Spleen (tissue), 11 donors: ENCODE measurements at regions not wholly inside any gene's neighbourhood (a gene's known extent, or its start where the extent isn't known, plus 50 kb on each side); places are given as distances from the start of the nearest gene placed in this dataset.

Experiments
- DNase-seq: peaks from one replicate; pipeline ENCODE4 v3.0.0-alpha.2; 2020
- H3K27ac ChIP-seq, 8 donors: fragments of 200-600 bp; sonication (generic) in 7 of 8; 1 replicate in 4 of 8; 2 replicates in 4 of 8; pipeline versions ENCODE4 v1.5.0 to v1.8.0; 2016 to 2021; ENCODE audit warnings: inconsistent platforms in 4 of 8, mild to moderate bottlenecking in 4 of 8, moderate library complexity in 1 of 8
- H3K27me3 ChIP-seq, 7 donors: fragments of 200-600 bp; sonication (generic) in 6 of 7; replicated peaks in 1 of 7; 1 replicate in 4 of 7; 2 replicates in 3 of 7; pipeline versions ENCODE4 v1.5.0 to v1.8.0; 2016 to 2021; ENCODE audit warnings: inconsistent platforms in 3 of 7, mild to moderate bottlenecking in 1 of 7
- H3K36me3 ChIP-seq, 6 donors: fragments of 200-600 bp; sonication (generic) in 5 of 6; 1 replicate in 4 of 6; 2 replicates in 2 of 6; pipeline versions ENCODE4 v1.5.0 to v1.8.0; 2016 to 2021; ENCODE audit warnings: inconsistent platforms in 2 of 6
- H3K4me1 ChIP-seq, 6 donors: fragments of 200-600 bp; sonication (generic) in 5 of 6; 1 replicate in 3 of 6; 2 replicates in 3 of 6; pipeline versions ENCODE4 v1.5.0 to v1.8.0; 2016 to 2021; ENCODE audit warnings: inconsistent platforms in 3 of 6
- H3K4me3 ChIP-seq, 8 donors: fragments of 200-600 bp; sonication (generic) in 7 of 8; 1 replicate in 4 of 8; 2 replicates in 4 of 8; pipeline versions ENCODE4 v1.5.0 to v1.8.0; 2016 to 2021; ENCODE audit warnings: inconsistent platforms in 4 of 8, mild to moderate bottlenecking in 4 of 8, moderate library complexity in 2 of 8
- H3K9me3 ChIP-seq, 8 donors: fragments of 200-600 bp; sonication (generic) in 7 of 8; 1 replicate in 4 of 8; 2 replicates in 4 of 8; pipeline versions ENCODE4 v1.5.0 to v1.8.0; 2016 to 2021; ENCODE audit warnings: inconsistent platforms in 4 of 8
- CTCF ChIP-seq, 11 experiments: fragments of 200-600 bp in 7 of 11; fragments of 450-650 bp in 4 of 11; sonication (generic) in 4 of 11; IDR thresholded peaks in 8 of 11; conservative IDR thresholded peaks in 3 of 11; 1 replicate in 7 of 11; 2 replicates in 4 of 11; pipeline versions ENCODE4 v1.4.0 to v1.8.0; 2016 to 2021; ENCODE audit warnings: antibody characterized with exemption in 11 of 11, inconsistent platforms in 4 of 11, mild to moderate bottlenecking in 1 of 11
- POLR2A ChIP-seq, 3 donors: fragments of 450-650 bp; IDR thresholded peaks; one replicate each; pipeline ENCODE4 v1.5.1; 2017; ENCODE audit warnings: antibody characterized with exemption in 3 of 3, mild to moderate bottlenecking in 1 of 3
- POLR2AphosphoS5 ChIP-seq, 3 donors: sonication (generic); formaldehyde crosslinking; IDR thresholded peaks; one replicate each; pipeline ENCODE4 v1.5.1; 2017; ENCODE audit warnings: antibody characterized with exemption in 3 of 3
- WGBS, 5 donors: extraction: QIAGEN DNeasy Blood & Tissue Kit in 3 of 5; methylation state at CpG; one replicate each; pipeline versions ENCODE4 v1.1.5 to v1.1.7; 2013 to 2018; 5-methylcytosine and 5-hydroxymethylcytosine counted together
- intact Hi-C: fragments of 100-400 bp; cut with DNase I; formaldehyde crosslinking; loops from one replicate; pipeline ENCODE4 v1.15.0; 2023; ENCODE audit warnings: low total_unique reads
- donor health status: healthy with polysubstance abuse.
- donor health status: DM: no; HTN: no; CAD: no; lungs with moderate emphysema.
- donor health status: DM: no; HTN: no; CAD: no.
- donor health status: Bipolar disorder and iron deficiency.
- donor health status: healthy.
- donor health status: DM: no; HTN: no; CAD: no.
- donor health status: DM: yes; HTN: yes; CAD: no.

- Histone ChIP-seq H3K27me3 (peaks cover 0 to 14% (median 0%) of the 10 kb centered on the region in 7 donors), H3K27ac (peak overlapping the region in 6 of 8 donors; percentile 56 to 80 (median 65)), H3K36me3 (no peaks in the 10 kb centered on the region), H3K4me1 (peaks cover 0 to 4% (median 0%) of the 10 kb centered on the region in 6 donors), H3K4me3 (no peak overlapping the region), H3K9me3 (no peaks in the 10 kb centered on the region)
- 72 to 86% (median 82%) methylated on average over 10 of the region's 10 CpGs for WGBS, 5 donors
- intact Hi-C loops: no loop called here
- no peak for DNase-seq
- TF ChIP-seq CTCF (IDR thresholded peaks at IDR 0.05 in 8 of 11, conservative IDR thresholded peaks at IDR 0.05 in 3 of 11) (no peak), POLR2AphosphoS5 (IDR thresholded peaks at IDR 0.05) (no peak), POLR2A (IDR thresholded peaks at IDR 0.05) (no peak)
Observed at GRCh38 chr7:25385506-25386136, 157.3 kb upstream of the NPVF start.

GRCh38 chr7:25386311-25386744 is 158.0 kb upstream of the NPVF start:
- Histone ChIP-seq H3K4me1 (peaks cover 0 to 4% (median 0%) of the 10 kb centered on the region in 6 donors), H3K9me3 (no peaks in the 10 kb centered on the region), H3K27me3 (peaks cover 0 to 19% (median 0%) of the 10 kb centered on the region in 7 donors), H3K4me3 (no peak overlapping the region), H3K36me3 (no peaks in the 10 kb centered on the region), H3K27ac (peak overlapping the region in 5 of 8 donors; percentile 56 to 80 (median 63))
- WGBS, 5 donors: 73 to 88% (median 82%) methylated on average over 6 of the region's 6 CpGs
- no peak for DNase-seq
- intact Hi-C loops: no loop called here
- no peak for TF ChIP-seq POLR2AphosphoS5 (IDR thresholded peaks at IDR 0.05)
- TF ChIP-seq CTCF (IDR thresholded peaks at IDR 0.05 in 8 of 11, conservative IDR thresholded peaks at IDR 0.05 in 3 of 11): no peak
- no peak for TF ChIP-seq POLR2A (IDR thresholded peaks at IDR 0.05)

- Histone ChIP-seq H3K27me3 (peaks cover 0 to 19% (median 0%) of the 10 kb centered on the region in 7 donors), H3K36me3 (no peaks in the 10 kb centered on the region), H3K4me3 (no peak overlapping the region), H3K9me3 (no peaks in the 10 kb centered on the region), H3K4me1 (peaks cover 0 to 4% (median 0%) of the 10 kb centered on the region in 6 donors), H3K27ac (no peak overlapping the region)
- no peak for DNase-seq
- no peak for TF ChIP-seq CTCF (IDR thresholded peaks at IDR 0.05 in 8 of 11, conservative IDR thresholded peaks at IDR 0.05 in 3 of 11)
- no peak for TF ChIP-seq POLR2AphosphoS5 (IDR thresholded peaks at IDR 0.05)
- TF ChIP-seq POLR2A (IDR thresholded peaks at IDR 0.05): no peak
- WGBS, 5 donors: 45 to 67% (median 58%) methylated on average over 2 of the region's 2 CpGs
- intact Hi-C loops: loop anchor here (2.0 kb wide), 1 partner anchor 130 kb away; no protein-coding TSS in a partner anchor
Observed at GRCh38 chr7:25388681-25389080, 160.4 kb upstream of the NPVF start.

GRCh38 chr7:25389489-25390106 is 161.3 kb upstream of the NPVF start:
- no peak overlapping the region for H3K27ac ChIP-seq
- H3K36me3 ChIP-seq: no peaks in the 10 kb centered on the region
- intact Hi-C loops: loop anchor here (2.0 kb wide), 2 partner anchors 131 to 175 kb away; no protein-coding TSS in a partner anchor
- H3K9me3 ChIP-seq: no peaks in the 10 kb centered on the region
- H3K4me1 ChIP-seq: peaks cover 0 to 4% (median 0%) of the 10 kb centered on the region in 6 donors
- TF ChIP-seq POLR2AphosphoS5 (IDR thresholded peaks at IDR 0.05) (no peak), CTCF (IDR thresholded peaks at IDR 0.05 in 8 of 11, conservative IDR thresholded peaks at IDR 0.05 in 3 of 11) (peak in 8 of 11 experiments; percentile 18 to 52 (median 41)), POLR2A (IDR thresholded peaks at IDR 0.05) (no peak)
- WGBS, 5 donors: 20 to 30% (median 27%) methylated on average over 8 of the region's 8 CpGs
- no peak overlapping the region for H3K4me3 ChIP-seq
- peaks cover 0 to 19% (median 0%) of the 10 kb centered on the region in 7 donors for H3K27me3 ChIP-seq
- no peak for DNase-seq
